ENCODE measurements at regions not wholly inside any gene's neighbourhood (a gene's known extent, or its start where the extent isn't known, plus 50 kb on each side); places are given as distances from the start of the nearest gene placed in this dataset.

- Mint-ChIP-seq H3K27ac (no peak overlapping the region), H3K4me1 (peaks cover 38% of the 10 kb centered on the region in 2 donors), H3K27me3 (ENCODE audit: low read depth in 2 of 2) (no peaks in the 10 kb centered on the region), H3K9me3 (no peaks in the 10 kb centered on the region), H3K36me3 (no peaks in the 10 kb centered on the region), H3K4me3 (peak overlapping the region; percentile 32)
- Histone ChIP-seq H3K9me3 (ENCODE audit: control insufficient read depth, insufficient read depth, low read length) (no peaks in the 10 kb centered on the region), H3K27me3 (ENCODE audit: control insufficient read depth, insufficient read depth, low read length) (no peaks in the 10 kb centered on the region), H3K27ac (ENCODE audit: low read length) (no peak overlapping the region), H3K4me1 (ENCODE audit: control insufficient read depth, insufficient read depth, low read length) (peaks cover 20% of the 10 kb centered on the region), H3K36me3 (ENCODE audit: control insufficient read depth, insufficient read depth, low read length) (no peaks in the 10 kb centered on the region), H3K4me3 (ENCODE audit: low read length) (no peak overlapping the region)
- intact Hi-C loops (cut with micrococcal nuclease), result no loop called here
- DNase-seq, result no peak
- ATAC-seq, result peak in 1 of 3 donors; percentile 58
- 42% methylated on average over 7 of the region's 7 CpGs for WGBS (ENCODE audit: insufficient coverage)
- TF ChIP-seq CTCF (IDR thresholded peaks at IDR 0.05), result no peak
Measured at GRCh38 chr3:5757213-5757804, 569.8 kb downstream of the EDEM1 start.

- peaks cover 38% of the 10 kb centered on the region in 2 donors for H3K4me1 Mint-ChIP-seq
- no peak for TF ChIP-seq CTCF (IDR thresholded peaks at IDR 0.05)
- peaks cover 20% of the 10 kb centered on the region for H3K4me1 ChIP-seq (ENCODE audit: control insufficient read depth, insufficient read depth, low read length)
- intact Hi-C loops (cut with micrococcal nuclease), result no loop called here
- H3K27ac Mint-ChIP-seq, result no peak overlapping the region
- no peaks in the 10 kb centered on the region for H3K36me3 Mint-ChIP-seq
- H3K27me3 ChIP-seq (ENCODE audit: control insufficient read depth, insufficient read depth, low read length), result no peaks in the 10 kb centered on the region
- H3K4me3 ChIP-seq (ENCODE audit: low read length), result no peak overlapping the region
- no peaks in the 10 kb centered on the region for H3K27me3 Mint-ChIP-seq (ENCODE audit: low read depth in 2 of 2)
- no peak overlapping the region for H3K4me3 Mint-ChIP-seq
- H3K9me3 ChIP-seq (ENCODE audit: control insufficient read depth, insufficient read depth, low read length), result no peaks in the 10 kb centered on the region
- H3K9me3 Mint-ChIP-seq, result no peaks in the 10 kb centered on the region
- DNase-seq (no peak), ATAC-seq (no peak)
- WGBS (ENCODE audit: insufficient coverage), result 91% methylated on average over 4 of the region's 6 CpGs
- no peak overlapping the region for H3K27ac ChIP-seq (ENCODE audit: low read length)
- H3K36me3 ChIP-seq (ENCODE audit: control insufficient read depth, insufficient read depth, low read length), result no peaks in the 10 kb centered on the region
Measured at GRCh38 chr3:5758699-5759098, 571.2 kb downstream of the EDEM1 start.

GRCh38 chr3:5762506-5762905, 575.0 kb downstream of the EDEM1 start:
- no peak for ATAC-seq

More at GRCh38 chr3:5762506-5762905, 575.0 kb downstream of the EDEM1 start:
- no peak for TF ChIP-seq CTCF (IDR thresholded peaks at IDR 0.05)
- Histone ChIP-seq H3K36me3 (ENCODE audit: control insufficient read depth, insufficient read depth, low read length) (no peaks in the 10 kb centered on the region), H3K9me3 (ENCODE audit: control insufficient read depth, insufficient read depth, low read length) (no peaks in the 10 kb centered on the region), H3K4me1 (ENCODE audit: control insufficient read depth, insufficient read depth, low read length) (peaks cover 4% of the 10 kb centered on the region), H3K27ac (ENCODE audit: low read length) (no peak overlapping the region), H3K4me3 (ENCODE audit: low read length) (no peak overlapping the region), H3K27me3 (ENCODE audit: control insufficient read depth, insufficient read depth, low read length) (no peaks in the 10 kb centered on the region)
- intact Hi-C loops (cut with micrococcal nuclease), result no loop called here
- no peak for DNase-seq
- no peaks in the 10 kb centered on the region for H3K27me3 Mint-ChIP-seq (ENCODE audit: low read depth in 2 of 2)
- H3K9me3 Mint-ChIP-seq, result peaks cover 0 to 4% of the 10 kb centered on the region in 2 donors
- H3K36me3 Mint-ChIP-seq, result no peaks in the 10 kb centered on the region
- whole genome bisulfite sequencing (ENCODE audit: insufficient coverage), result 88% methylated on average over 2 of the region's 3 CpGs
- peaks cover 10 to 11% of the 10 kb centered on the region in 2 donors for H3K4me1 Mint-ChIP-seq
- H3K27ac Mint-ChIP-seq, result no peak overlapping the region
- no peak overlapping the region for H3K4me3 Mint-ChIP-seq

All from natural killer cell (primary cell).